Hepatocyte (in vitro differentiated cells): ENCODE measurements at regions not wholly inside any gene's neighbourhood (a gene's known extent, or its start where the extent isn't known, plus 50 kb on each side); places are given as distances from the start of the nearest gene placed in this dataset.

Experiments used
- DNase-seq: peaks from one replicate; pipeline ENCODE4 v3.0.0-alpha.2; 2016; ENCODE audit warnings: low spot score
- H2AFZ ChIP-seq: fragments of 200-600 bp; sonication (generic); 2 replicates; pipeline ENCODE4 v1.6.0; 2016; ENCODE audit warnings: antibody characterized with exemption, mild to moderate bottlenecking
- H3K27ac ChIP-seq: fragments of 200-600 bp; sonication (generic); 2 replicates; pipeline ENCODE4 v1.5.1; 2016; ENCODE audit warnings: mild to moderate bottlenecking
- H3K27me3 ChIP-seq: fragments of 200-600 bp; sonication (generic); 2 replicates; pipeline ENCODE4 v1.6.1; 2016
- H3K36me3 ChIP-seq: fragments of 200-600 bp; sonication (generic); replicated peaks from 2 replicates; pipeline ENCODE4 v1.5.1; 2016; ENCODE audit warnings: low read depth; ENCODE audit not compliant: insufficient read depth
- H3K4me1 ChIP-seq: fragments of 200-600 bp; sonication (generic); 2 replicates; pipeline ENCODE4 v1.5.1; 2016; ENCODE audit warnings: mild to moderate bottlenecking, moderate library complexity; ENCODE audit not compliant: insufficient read depth
- H3K4me2 ChIP-seq: fragments of 200-600 bp; sonication (generic); 2 replicates; pipeline ENCODE4 v1.6.0; 2016
- H3K4me3 ChIP-seq: fragments of 200-600 bp; sonication (generic); 2 replicates; pipeline ENCODE4 v1.5.1; 2016; ENCODE audit warnings: mild to moderate bottlenecking
- H3K79me2 ChIP-seq: fragments of 200-600 bp; sonication (generic); 2 replicates; pipeline ENCODE4 v1.6.0; 2017; ENCODE audit warnings: mild to moderate bottlenecking
- H3K9me2 ChIP-seq: fragments of 200-600 bp; sonication (generic); replicated peaks from 2 replicates; pipeline ENCODE4 v1.6.0; 2017; ENCODE audit warnings: mild to moderate bottlenecking; ENCODE audit not compliant: insufficient read depth
- H3K9me3 ChIP-seq: fragments of 200-600 bp; sonication (generic); 2 replicates; pipeline ENCODE4 v1.5.1; 2016; ENCODE audit warnings: low read depth, mild to moderate bottlenecking
- H4K20me1 ChIP-seq: fragments of 200-600 bp; sonication (generic); 2 replicates; pipeline ENCODE4 v1.6.0; 2016; ENCODE audit warnings: mild to moderate bottlenecking; ENCODE audit not compliant: insufficient read depth, poor library complexity, severe bottlenecking
- EZH2 ChIP-seq: fragments of 200-600 bp; sonication (generic); IDR thresholded peaks from 2 replicates; pipeline ENCODE4 v1.6.1; 2016; ENCODE audit warnings: antibody characterized with exemption, mild to moderate bottlenecking, borderline replicate concordance
- EZH2phosphoT487 ChIP-seq: fragments of 200-600 bp; sonication (generic); IDR thresholded peaks from one replicate; pipeline ENCODE4 v1.6.1; 2018; ENCODE audit warnings: antibody characterized with exemption, mild to moderate bottlenecking, low read depth, moderate library complexity; ENCODE audit not compliant: unreplicated experiment, severe bottlenecking
- WGBS: methylation state at CpG from one replicate; pipeline ENCODE4 v1.1.6; 2016; ENCODE audit warnings: low lambda C conversion rate; ENCODE audit errors: missing lambda C conversion rate; 5-methylcytosine and 5-hydroxymethylcytosine counted together
- TF ChIP-seq, protein P1 (sequence below): fragments of 200-600 bp; sonication (generic); IDR thresholded peaks from 2 replicates; pipeline ENCODE4 v1.5.1; 2016; ENCODE audit warnings: antibody characterized with exemption, mild to moderate bottlenecking; ENCODE audit not compliant: poor library complexity

DNA sequence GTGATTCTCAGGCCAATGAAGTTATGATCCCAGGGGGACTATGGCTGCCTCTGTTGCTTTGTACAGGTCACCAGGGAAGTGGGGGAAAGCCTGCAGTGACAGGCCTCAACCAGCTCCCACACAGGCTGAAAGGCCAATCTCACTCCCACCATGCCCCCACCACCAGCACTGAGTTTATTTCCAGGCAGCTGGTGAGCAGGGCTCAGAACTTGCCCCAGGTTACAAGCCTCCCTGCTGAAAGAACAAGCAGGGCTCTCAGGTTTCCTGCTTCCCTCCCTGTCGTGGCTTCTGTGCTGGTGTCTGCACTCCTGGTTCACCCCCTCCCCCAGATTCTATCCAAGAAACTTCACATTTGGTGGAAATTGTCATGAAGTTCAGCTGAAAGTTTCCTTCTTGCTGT is 260.3 kb downstream of the CCDC59 start:
- H4K20me1 ChIP-seq: no peaks in the 10 kb centered on the region
- TF ChIP-seq, protein P1, sequence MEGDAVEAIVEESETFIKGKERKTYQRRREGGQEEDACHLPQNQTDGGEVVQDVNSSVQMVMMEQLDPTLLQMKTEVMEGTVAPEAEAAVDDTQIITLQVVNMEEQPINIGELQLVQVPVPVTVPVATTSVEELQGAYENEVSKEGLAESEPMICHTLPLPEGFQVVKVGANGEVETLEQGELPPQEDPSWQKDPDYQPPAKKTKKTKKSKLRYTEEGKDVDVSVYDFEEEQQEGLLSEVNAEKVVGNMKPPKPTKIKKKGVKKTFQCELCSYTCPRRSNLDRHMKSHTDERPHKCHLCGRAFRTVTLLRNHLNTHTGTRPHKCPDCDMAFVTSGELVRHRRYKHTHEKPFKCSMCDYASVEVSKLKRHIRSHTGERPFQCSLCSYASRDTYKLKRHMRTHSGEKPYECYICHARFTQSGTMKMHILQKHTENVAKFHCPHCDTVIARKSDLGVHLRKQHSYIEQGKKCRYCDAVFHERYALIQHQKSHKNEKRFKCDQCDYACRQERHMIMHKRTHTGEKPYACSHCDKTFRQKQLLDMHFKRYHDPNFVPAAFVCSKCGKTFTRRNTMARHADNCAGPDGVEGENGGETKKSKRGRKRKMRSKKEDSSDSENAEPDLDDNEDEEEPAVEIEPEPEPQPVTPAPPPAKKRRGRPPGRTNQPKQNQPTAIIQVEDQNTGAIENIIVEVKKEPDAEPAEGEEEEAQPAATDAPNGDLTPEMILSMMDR: no peak
- H3K27ac ChIP-seq: no peak overlapping the region
- H3K9me3 ChIP-seq: no peaks in the 10 kb centered on the region
- no peak for DNase-seq
- H3K9me2 ChIP-seq: no peaks in the 10 kb centered on the region
- no peak overlapping the region for H3K4me2 ChIP-seq
- 25% methylated on average over 1 of the region's 1 CpG for WGBS
- no peaks in the 10 kb centered on the region for H3K79me2 ChIP-seq
- H3K4me1 ChIP-seq: no peaks in the 10 kb centered on the region
- H3K4me3 ChIP-seq: no peak overlapping the region
- H2AFZ ChIP-seq: no peak overlapping the region
- no peaks in the 10 kb centered on the region for H3K27me3 ChIP-seq
- H3K36me3 ChIP-seq: no peaks in the 10 kb centered on the region

DNA sequence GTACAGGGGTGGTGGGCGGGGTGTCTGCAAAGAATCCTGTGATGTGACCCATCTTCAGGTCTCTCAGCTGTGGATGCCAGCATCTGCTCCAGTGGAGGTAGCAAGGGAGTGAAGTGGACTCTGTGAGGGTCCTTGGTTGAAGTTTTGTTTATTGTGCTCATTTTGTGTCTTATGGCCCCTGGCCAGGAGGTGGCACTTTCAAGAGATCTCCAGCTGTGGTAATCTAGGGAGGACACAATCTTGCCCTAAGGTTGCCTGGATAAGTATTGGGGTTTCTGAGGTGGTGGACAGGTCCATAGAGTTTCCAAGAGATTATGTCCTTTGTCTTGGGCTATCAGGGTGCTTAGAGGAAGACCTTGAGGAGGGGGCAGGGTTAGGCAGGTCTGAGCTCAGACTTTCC is 260.7 kb downstream of the CCDC59 start:
- H2AFZ ChIP-seq: no peak overlapping the region
- H3K27me3 ChIP-seq: no peaks in the 10 kb centered on the region
- H4K20me1 ChIP-seq: no peaks in the 10 kb centered on the region
- 67% methylated on average over 1 of the region's 1 CpG for WGBS
- DNase-seq: no peak
- H3K4me1 ChIP-seq: no peaks in the 10 kb centered on the region
- H3K4me2 ChIP-seq: no peak overlapping the region
- no peaks in the 10 kb centered on the region for H3K79me2 ChIP-seq
- H3K9me2 ChIP-seq: no peaks in the 10 kb centered on the region
- TF ChIP-seq, protein P1: no peak
- TF ChIP-seq EZH2phosphoT487 (no peak), EZH2 (no peak)
- no peaks in the 10 kb centered on the region for H3K36me3 ChIP-seq
- no peak overlapping the region for H3K4me3 ChIP-seq
- no peak overlapping the region for H3K27ac ChIP-seq
- H3K9me3 ChIP-seq: no peaks in the 10 kb centered on the region

DNA sequence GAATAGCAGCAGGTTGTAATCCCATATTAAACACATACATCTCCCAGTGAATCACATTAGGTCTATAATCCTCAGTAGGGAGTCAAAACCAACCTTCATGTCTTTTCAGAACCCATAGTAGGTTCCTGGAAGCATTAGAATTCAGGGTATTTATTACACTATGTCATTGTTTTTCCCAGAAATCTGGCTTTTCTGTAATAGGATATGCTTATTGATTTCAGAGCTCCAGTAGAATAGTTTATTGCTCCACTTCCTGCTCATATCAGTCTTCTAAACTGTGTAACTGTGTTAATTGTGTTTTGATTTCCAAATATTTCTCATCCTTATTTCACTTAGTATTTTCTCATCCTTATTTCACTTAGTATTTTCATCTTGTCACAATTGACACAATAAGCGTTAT is 268.0 kb downstream of the CCDC59 start:
- Histone ChIP-seq H3K27ac (no peak overlapping the region), H3K36me3 (no peaks in the 10 kb centered on the region), H4K20me1 (no peaks in the 10 kb centered on the region), H3K9me3 (no peaks in the 10 kb centered on the region), H3K4me3 (no peak overlapping the region), H3K9me2 (no peaks in the 10 kb centered on the region), H3K27me3 (no peaks in the 10 kb centered on the region), H2AFZ (no peak overlapping the region), H3K4me1 (no peaks in the 10 kb centered on the region), H3K79me2 (no peaks in the 10 kb centered on the region), H3K4me2 (no peak overlapping the region)
- WGBS: 89% methylated on average over 1 of the region's 1 CpG
- DNase-seq: no peak
- TF ChIP-seq EZH2phosphoT487 (no peak), EZH2 (no peak)
- TF ChIP-seq, protein P1: no peak
